Stimulated activated naive CD8-positive, alpha-beta T cell treated with anti-CD3 and anti-CD28 coated beads, Interleukin-15, Interleukin-2, amounts not matched to agents 100 U/mL and 50 U/mL, for 24 hours (primary cell): ENCODE measurements at regions not wholly inside any gene's neighbourhood (a gene's known extent, or its start where the extent isn't known, plus 50 kb on each side); places are given as distances from the start of the nearest gene placed in this dataset.

Experiments used
- ATAC-seq: fragments of 150-1000 bp; cut with Tn5 transposase; one replicate; pipeline ENCODE4 v1.10.0; 2021
- DNase-seq: peaks from one replicate; pipeline ENCODE4 v3.0.0; 2021

DNA sequence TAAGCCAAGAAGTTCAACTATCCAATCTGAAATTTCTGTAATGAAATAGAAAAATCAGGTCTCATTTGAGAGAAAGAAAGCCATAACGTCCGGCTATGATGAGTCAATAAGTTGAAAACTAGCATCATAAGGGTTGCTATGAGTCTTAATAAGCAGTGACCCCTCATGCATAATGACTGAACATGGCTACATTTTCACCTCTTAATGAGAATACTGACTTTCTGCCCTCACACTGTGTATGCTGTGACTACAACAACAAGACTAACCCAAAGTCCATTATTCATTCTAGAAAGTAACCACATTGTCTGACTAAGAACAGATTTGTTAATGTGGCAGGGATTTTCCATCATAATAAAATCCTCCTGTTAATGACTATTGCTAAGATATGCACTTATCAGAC lies 884.0 kb upstream of the CADM2 start:
- DNase-seq (no peak), ATAC-seq (no peak)

DNA sequence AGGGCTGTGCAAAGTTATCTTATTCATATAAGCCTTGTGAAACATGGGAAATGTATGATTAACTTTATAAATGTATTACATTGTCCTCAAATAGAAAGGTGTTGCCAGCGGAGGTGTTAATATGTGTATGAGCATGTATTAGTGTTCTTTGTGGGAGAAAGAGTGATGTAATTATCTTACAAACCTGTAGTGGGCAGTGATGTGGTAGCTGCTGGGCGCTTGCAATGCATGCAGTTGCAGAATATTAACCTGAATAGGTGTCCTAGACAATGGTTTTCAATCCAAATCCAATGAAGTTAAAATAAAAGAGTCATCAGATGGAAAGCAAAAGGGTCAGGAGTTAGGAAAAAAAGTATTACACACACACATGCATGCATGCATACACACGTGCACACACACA lies 881.3 kb upstream of the CADM2 start:
- ATAC-seq (no peak), DNase-seq (no peak)

DNA sequence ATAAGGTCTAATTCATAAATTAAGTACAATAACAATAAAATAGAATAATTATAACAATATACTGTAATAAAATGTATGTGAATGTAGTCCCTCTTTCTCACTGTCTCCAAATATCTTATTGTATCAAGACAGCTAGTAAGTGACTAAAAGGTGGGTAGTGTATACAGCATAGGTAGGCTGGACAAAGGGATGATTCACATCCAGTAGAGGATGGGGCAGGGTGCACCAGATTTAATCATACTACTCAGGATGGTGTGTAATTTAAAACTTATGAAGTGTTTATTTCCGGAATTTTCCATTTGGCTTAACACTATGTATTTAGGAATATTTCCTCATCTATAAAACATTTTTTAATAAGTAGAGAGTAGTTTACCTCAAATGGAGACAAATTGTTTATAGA lies 876.1 kb upstream of the CADM2 start:
- ATAC-seq: no peak
- DNase-seq: no peak

DNA sequence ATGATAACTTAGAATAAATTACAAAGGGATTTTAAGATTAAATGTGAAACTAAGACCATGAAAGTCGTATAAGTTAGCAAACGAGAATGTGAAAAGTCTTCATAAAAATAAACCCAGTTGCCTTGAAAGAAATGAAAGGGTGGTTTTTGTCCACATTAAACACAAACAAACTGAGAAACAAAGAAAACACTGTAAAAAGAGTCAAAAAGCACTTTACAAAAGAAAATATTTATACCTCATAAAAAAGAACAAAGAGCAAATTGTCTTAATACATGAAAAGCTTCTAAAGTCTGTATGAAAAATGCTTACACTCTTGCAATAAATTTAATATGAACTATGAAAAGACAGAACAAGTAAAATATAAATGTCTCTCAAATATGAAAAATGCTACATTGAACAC lies 865.9 kb upstream of the CADM2 start:
- ATAC-seq: no peak
- no peak for DNase-seq

DNA sequence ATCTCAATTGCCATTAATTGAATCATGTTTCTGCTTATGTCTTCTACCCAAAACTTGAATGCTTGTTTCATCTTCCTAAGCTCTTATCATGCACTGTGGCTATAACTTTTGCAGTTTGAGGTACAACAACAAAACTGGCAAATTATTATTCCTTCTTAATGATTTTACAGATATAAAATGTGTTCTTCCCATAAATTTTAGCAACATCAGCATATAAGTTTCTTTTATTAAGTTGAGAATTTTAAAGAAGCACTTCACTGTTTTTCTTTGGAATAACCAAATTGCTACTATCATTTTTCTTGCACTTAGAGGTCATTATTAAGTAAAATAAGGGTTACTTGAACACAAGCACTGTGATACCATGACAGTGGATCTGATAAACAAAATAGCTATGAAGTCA lies 862.6 kb upstream of the CADM2 start:
- no peak for ATAC-seq
- no peak for DNase-seq

DNA sequence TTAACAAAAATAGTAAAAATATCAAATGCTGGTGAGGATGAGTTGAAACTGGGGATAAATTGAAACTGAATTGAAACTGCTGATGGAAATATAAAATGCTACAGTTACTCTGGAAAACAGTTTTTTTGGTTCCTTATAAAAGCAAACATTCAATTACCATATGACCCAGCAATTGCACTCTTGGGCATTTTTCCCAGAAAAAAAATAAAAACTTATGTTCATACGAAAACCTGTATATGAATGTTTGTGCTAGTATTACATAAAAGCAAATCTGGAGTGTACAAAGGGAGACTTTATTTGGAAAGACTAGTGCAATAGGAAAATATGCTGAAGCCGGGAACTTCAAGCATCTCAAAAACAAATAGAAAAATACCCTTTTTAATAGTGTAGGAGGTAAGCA lies 857.9 kb upstream of the CADM2 start:
- DNase-seq (no peak), ATAC-seq (no peak)

DNA sequence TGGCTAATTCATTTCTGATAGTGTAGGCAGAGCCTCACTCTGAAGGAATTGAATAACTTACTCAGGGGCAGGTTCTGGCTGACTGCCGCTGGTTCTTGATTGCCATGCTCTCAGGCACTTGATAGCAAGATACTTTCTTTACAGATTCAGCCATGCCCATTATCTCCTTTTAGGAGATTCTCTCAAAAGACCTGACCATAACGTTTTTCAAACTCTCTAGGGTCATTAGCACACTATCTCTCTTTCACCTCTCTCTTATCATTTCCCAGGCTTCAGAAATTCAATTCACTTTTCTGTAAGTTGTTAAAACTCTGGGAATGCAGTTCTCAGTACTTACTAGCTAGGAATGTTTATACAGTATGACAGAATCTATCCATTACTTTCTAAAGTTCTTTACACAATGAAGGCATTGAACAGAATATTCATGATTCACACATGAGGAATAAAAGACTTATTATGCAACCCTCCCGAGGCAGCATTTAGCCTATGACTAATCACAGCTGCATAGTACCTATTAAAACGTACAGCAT lies 850.3 kb upstream of the CADM2 start:
- DNase-seq (no peak), ATAC-seq (no peak)

DNA sequence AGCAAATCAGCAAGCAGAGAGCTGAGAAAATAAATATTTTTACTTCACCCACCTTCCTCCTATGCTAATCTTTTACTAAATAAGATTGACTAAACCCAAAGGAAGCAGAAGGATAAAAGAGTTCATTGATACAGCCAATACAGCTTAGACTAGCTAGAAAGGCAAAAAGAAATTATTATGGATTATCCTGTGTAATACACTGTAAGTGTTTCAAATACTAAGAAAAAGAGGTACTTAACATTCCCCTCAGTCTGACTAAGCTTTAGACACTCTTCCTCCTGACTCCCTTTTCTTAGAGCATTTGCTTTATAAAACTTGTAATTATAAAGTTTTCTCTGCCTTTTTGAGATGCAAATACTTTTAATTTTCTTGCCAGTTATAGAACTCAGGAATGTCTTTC lies 848.9 kb upstream of the CADM2 start:
- ATAC-seq (no peak), DNase-seq (no peak)

DNA sequence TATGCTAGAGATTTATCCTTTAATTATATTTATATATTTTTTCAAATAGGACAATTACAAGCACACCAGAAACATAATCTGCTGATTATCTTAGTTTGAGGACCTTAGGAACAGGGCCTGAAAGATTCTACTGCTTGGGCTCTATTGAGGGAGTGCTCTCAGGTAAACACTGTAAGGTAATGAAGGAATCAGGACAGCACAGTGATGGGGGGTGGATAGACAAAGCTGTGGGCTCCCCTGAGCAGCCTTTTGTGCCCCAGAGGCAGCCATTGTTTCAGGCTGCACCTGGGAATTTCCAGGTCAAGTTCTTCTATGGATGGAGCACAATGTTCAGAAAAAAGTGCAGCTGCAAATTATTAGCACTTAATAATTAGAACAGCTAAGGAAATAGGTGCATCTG lies 848.0 kb upstream of the CADM2 start:
- ATAC-seq: no peak
- DNase-seq: no peak

DNA sequence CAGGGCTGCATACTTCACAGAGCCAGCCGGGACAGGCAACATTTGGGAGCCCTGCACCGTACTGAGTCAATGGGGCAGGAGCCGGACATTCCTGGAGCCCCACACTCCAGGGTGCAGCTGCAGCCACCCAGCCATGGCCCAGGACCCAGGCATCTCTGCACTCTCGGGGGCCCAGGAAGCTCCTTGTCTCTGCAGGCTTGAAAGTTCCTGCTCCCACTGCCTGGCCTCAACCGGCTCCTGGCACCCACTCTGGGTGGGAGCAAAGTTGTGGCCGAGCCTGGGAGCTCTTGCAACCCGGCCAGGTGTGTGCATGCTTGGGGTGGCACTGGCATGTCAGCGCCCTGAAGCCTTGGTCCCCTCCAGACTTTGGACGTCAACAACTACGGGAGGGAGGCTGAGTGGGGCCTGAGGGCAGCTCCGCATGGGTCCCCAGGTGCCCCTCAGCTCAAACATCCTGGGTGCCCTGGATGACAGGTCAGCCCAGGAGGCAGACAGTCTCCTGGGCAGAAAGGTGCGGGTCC lies 833.5 kb upstream of the CADM2 start:
- ATAC-seq: no peak
- DNase-seq: no peak

DNA sequence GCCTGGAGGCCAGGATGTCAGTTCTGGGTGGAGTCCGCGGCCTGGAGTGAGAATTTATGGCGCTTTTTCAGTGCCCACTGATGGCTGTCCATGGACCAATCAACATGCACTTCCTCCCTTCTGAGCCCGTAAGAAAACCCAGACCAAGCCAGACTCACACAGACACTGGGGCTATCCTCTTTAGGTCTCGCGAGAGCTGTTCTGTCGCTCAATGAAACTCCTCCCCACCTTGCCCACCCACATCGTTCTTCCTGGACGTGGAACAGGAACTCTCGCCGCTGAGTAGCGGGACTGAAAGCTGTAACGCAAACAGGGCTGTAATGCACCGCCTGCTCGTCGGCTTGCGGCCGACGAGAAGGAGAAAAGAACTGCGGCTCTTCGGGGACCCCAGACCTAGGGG lies 833.0 kb upstream of the CADM2 start:
- ATAC-seq (no peak), DNase-seq (no peak)

DNA sequence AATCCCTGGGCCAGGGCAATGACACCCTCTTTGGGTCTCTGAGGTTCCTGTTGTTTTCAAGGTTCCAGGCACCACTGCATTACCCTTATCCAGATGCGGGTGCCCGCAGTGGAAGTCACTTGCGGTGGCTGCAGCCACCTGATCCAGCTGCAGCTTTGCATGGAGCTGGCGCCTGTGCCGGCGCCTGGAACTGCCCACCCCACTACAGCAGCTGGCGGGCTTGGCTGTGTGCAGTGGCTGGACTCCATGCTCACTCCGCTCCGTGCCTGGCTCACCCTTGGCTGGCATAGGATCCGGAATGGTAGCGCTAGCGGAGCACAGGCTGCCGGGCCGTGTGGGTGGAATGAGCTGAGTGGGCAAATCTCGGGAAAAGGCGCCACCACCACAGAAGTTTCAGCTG lies 832.6 kb upstream of the CADM2 start:
- DNase-seq: no peak
- no peak for ATAC-seq

DNA sequence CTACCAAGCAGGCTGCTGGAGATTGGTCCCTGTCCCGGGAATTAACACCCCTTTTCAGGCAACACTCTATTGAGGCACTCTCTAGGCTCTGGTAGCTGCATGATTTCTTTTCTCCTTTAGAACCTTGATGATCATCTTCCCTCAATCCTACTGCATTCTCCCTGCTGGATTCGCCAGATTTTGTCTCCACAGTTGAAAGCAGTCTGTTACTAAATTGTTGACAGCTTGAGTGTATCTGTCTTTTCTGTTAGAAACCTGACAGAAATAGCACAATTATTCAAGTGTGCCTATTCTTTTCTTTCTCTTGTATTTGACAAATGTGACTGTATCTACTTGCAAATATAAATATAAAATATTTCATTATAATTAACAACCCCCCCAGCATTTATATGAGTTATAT lies 830.8 kb upstream of the CADM2 start:
- DNase-seq (no peak), ATAC-seq (no peak)

DNA sequence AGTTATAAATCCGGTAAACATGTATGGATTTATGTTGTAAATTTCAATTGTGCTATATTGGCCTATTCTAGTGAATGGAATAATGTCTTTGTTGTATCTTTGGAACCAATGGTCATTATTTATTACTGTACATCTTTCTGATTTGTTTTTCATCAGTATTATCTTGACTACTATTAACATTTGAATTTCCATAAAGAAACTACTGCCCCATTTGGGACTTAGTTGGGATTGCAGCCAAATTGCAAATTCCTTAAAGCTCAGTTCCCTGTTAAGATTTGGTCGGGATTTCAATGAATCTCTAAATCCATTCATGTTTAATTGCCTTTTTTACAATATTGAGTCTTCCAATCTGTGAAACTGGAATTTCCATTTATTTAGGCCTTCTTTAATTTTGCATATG lies 822.4 kb upstream of the CADM2 start:
- no peak for DNase-seq
- no peak for ATAC-seq

DNA sequence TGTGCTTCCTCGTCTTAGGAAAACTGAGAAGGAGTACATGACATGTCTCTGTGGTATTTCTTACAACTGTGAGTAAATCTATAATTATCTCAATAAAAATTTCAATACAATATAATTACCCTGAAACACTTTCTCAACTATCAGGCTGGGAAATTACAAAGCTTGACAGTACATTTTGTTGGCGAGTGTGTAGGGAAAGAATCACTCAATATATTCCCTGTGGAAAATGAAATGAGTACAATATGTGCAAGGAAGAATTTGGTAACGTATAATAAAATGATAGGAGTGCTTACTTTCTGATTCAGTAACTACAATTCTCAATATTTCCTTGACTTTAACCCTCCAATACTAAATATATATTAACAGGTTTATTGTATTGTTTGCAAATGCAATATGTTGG lies 818.2 kb upstream of the CADM2 start:
- DNase-seq (no peak), ATAC-seq (no peak)

DNA sequence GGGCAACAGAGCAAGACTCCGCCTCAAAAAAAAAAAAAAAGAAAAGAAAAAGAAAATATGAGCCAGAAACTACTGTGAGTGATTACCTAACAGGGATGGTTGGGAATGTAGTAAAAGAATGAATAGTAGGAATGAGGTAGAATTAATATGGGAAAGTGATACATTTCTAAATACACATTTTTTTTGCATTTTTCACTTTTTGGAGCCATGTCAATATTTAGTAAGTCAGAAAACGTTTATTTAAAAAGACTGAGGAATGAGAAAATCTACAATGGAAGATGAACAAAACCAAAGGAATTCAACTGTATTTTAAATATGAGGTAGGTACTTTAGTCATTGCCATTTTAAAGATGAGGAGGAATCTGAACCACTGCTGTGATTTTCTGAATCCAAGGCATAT lies 817.2 kb upstream of the CADM2 start:
- no peak for ATAC-seq

DNA sequence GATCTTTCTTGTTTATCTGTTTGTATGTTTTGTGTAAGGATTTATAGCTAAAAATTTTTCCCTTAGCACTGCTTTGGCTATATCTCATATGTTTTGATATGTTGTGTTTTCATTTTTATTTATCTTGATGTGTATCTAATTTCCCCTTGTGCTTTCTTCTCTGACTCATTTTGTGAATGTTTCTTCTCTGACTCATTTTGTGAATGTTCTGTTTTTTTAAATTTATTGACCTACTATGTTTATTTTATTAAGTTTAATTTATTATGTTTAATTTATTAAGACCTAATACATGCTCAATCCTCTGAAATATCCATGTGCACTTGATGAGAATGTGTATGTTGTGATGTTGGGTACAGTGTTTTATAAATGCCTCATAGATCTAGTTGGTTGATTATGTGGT lies 793.5 kb upstream of the CADM2 start:
- no peak for ATAC-seq
- DNase-seq: no peak

More for the DNA sequence above, 817.2 kb upstream of the CADM2 start:
- DNase-seq: no peak

DNA sequence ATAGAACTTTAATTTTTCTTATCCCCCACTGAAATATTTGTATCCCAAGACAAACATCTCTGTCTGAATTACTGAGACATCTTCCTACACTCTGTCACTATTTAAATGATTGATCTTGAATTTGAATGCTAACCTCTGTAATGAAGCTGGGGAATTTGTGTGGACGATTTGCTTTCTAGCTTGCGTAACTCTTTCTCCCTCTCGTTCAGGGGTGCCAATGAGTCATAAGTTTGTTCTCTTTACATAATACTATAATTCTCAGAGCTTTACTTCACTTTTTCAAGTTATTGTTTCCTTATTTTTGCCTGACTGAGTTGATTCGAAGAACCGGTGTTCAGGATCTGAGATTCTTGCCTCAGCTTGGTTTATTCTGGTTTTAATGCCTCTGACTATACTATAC lies 783.3 kb upstream of the CADM2 start:
- ATAC-seq (no peak), DNase-seq (no peak)

DNA sequence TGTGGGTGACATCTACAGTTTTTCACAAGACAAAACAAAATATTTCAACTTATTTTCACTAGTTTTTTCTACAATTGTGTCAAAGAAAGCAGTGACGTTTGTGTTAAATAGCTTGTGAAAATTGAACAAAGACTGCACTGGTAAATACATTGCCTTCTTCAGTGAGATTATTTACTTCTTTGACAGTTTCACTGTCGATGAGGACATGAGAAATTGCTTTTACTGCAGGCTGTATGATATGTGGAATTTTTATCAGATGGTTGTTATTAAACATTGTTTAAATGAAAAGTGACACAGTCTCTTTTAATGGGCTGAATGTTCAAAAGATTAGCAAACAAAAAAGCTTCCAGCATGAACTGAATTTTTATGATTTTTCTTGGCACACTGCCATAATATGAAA lies 773.9 kb upstream of the CADM2 start:
- ATAC-seq (no peak), DNase-seq (no peak)

DNA sequence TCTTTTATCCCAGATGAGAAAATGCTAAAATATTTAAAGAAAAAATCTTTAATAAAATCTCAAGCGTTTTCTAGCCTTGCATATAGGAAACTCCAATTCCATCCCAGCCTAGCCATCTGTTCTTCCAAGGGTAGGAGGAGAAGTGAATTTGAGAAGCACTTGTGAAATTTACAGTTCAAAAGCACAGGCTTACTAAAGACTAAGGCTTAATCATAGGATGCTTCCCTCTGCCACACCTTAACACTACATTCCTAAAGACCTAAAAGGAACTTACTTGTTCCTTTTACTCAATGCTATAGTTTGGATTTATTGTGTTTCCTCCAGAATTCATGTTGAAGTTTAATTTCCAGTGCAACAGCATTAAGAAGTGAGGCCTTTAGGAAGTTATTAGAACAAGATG lies 764.8 kb upstream of the CADM2 start:
- DNase-seq (no peak), ATAC-seq (no peak)

DNA sequence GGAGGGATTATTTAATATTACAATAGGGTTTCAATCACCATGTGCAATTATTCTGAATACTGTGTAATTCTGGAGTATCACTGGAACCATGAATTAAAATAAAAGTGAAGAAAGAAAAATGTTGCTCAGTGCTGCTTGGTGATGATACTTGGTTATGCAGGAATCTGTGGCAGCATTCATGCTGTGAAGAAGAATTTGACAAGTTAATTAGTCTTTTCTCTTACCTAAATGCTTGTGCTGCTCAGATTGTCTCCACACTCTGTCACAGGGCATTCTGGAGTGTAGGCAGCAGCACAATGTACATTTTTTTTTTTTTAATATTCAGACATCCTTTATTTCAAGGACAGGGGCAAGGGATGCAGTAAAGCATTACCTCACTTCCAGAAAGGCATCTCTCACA lies 749.3 kb upstream of the CADM2 start:
- DNase-seq (no peak), ATAC-seq (no peak)

DNA sequence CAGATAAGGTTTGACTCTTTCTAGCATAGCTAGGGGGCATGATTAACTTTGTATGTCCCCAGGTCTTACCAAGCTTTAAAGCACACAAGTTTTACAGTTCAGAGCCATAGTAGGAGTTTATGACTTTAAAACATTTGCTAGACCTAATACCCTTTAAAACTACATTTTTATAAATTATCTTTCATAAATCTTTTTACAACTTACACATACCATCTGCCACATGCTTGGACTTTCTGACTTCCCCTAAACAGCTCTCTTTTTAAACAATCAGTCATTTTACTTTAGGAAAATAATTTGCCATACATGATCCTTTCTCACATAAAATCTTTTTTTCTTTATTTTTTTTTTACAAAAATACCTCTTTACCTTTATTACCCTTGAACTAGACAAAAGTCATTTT lies 735.3 kb upstream of the CADM2 start:
- no peak for ATAC-seq
- DNase-seq: no peak

DNA sequence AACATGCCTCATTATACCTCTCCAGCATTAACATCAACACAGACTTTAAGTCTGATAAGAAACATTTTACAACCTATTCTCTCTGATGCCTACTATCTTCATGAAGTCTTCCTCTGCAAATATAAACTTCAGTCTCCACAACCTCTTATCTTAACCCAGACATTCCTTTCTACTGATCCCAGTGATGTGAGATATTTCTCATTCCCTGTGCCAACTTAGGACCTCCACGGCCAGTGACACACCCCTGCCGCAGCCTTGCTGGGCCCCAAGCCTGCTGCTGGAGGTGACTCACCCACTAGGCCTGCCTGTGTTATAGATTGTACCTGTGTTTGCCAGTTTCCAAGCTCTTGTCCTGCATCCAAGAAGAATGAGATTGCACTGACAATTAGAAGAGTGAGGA lies 734.5 kb upstream of the CADM2 start:
- DNase-seq: no peak
- no peak for ATAC-seq

DNA sequence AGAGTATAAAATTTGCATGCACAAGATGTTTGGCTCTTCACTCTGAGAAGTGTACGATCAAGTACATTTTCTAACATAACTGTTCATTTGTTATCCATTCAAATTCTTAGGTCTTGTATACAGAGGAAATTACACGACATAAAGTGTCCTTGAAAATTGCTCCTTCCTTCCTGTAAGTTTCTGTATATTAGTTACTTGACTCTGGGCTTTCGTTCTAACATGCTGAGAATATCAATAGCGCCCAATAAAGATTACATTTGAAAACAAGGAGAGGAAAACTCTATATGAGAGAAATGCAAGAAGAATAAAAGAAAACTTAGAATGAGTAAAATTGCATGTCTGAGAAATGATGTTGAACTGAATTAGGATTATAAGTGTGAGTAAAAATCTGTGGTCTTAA lies 722.5 kb upstream of the CADM2 start:
- no peak for DNase-seq
- no peak for ATAC-seq

DNA sequence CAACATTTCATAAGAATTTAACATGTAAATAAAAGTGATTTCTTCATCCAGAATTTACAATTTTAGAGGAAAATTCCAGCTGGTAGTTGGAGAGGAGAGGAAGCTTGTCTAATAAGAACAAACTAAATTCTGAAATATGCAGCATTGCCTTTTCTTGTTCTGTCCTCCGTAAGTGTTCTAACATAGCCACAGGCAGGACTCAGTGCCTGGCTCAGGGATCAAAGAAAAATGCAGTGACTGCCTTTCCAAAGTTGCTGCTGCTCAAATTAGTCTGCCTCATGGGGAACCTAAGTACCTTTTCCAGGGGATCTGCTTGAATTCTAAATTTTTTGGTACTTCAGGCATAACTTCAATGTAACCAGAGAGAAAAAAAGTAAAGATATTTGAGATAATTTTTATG lies 713.0 kb upstream of the CADM2 start:
- DNase-seq (no peak), ATAC-seq (no peak)
